GM12878 (cell line): ENCODE measurements at regions not wholly inside any gene's neighbourhood (a gene's known extent, or its start where the extent isn't known, plus 50 kb on each side); places are given as distances from the start of the nearest gene placed in this dataset.
A peak's percentile ranks its signal among the peaks of the same experiment; 100 is the strongest.

Experiments
- ATAC-seq: fragments of 200-7000 bp; cut with Tn5 transposase; 3 replicates; pipeline ENCODE4 v1.9.1; 2020; ENCODE audit warnings: mild to moderate bottlenecking, moderate library complexity
- BruUV-seq: library from RNA; stranded (reverse); fragments of 400-500 nt; replicated peaks from 2 replicates; lab custom pipeline; 2021; lab: Mats Ljungman, UMichigan
- CTCF ChIA-PET: fragments of 300-600 bp; sonication (Branson Sonifier 250); formaldehyde crosslinking; extraction: SDS; loops from one replicate; lab custom pipeline; 2021; ENCODE audit warnings: inconsistent platforms; lab: Yijun Ruan, JAX
- POLR2A ChIA-PET: fragments of 350-600 bp; formaldehyde crosslinking; extraction: SDS; loops from one replicate; lab custom pipeline; 2021; ENCODE audit warnings: inconsistent platforms; lab: Charles Lee
- RAD21 ChIA-PET: fragments of 300-600 bp; sonication (Branson Sonifier 250); formaldehyde crosslinking; loops from one replicate; lab custom pipeline; 2023; ENCODE audit warnings: antibody characterized with exemption; ENCODE audit not compliant: unreplicated experiment; lab: Charles Lee
- SMC1A ChIA-PET: fragments of 300-600 bp; sonication (Branson Sonifier 250); formaldehyde crosslinking; loops from one replicate; lab custom pipeline; 2023; ENCODE audit not compliant: unreplicated experiment, uncharacterized antibody; lab: Charles Lee
- DNase-seq: peaks from one replicate; pipeline ENCODE4 v3.0.0-alpha.2; 2011; ENCODE audit warnings: low read depth, low spot score
- FAIRE-seq: peaks from 3 replicates; lab custom pipeline; 2011; peaks lifted over from hg19 to GRCh38; lab: Jason Lieb, UNC
- H2AFZ ChIP-seq: 2 replicates; pipeline ENCODE4 v1.6.0; 2011; ENCODE audit warnings: low read depth, low read length, control low read depth; ENCODE audit not compliant: control insufficient read depth
- H3K27ac ChIP-seq: 2 replicates; pipeline ENCODE4 v1.5.1; 2011; ENCODE audit warnings: control low read depth; ENCODE audit not compliant: control insufficient read depth, insufficient read depth
- H3K27me3 ChIP-seq, 2 experiments: replicated peaks in 1 of 2; 2 replicates each; pipeline versions ENCODE4 v1.6.0 to v1.6.1; 2011; ENCODE audit warnings: low read length in 1 of 2; ENCODE audit not compliant: control insufficient read depth in 2 of 2, insufficient read depth in 2 of 2
- H3K36me3 ChIP-seq, 2 experiments: 2 replicates each; pipeline ENCODE4 v1.5.1; 2011; ENCODE audit warnings: low read length in 1 of 2; ENCODE audit not compliant: control insufficient read depth in 2 of 2, insufficient read depth in 2 of 2
- H3K4me1 ChIP-seq: 2 replicates; pipeline ENCODE4 v1.6.1; 2011; ENCODE audit warnings: mild to moderate bottlenecking, low read length, moderate library complexity, mixed read lengths; ENCODE audit not compliant: control insufficient read depth, insufficient read depth
- H3K4me2 ChIP-seq: 2 replicates; pipeline ENCODE4 v1.6.0; 2011; ENCODE audit warnings: control low read depth; ENCODE audit not compliant: control insufficient read depth, insufficient read depth
- H3K4me3 ChIP-seq: fragments of 200-600 bp; sonication (generic); 2 replicates; pipeline ENCODE4 v1.5.1; 2016
- H3K79me2 ChIP-seq: 2 replicates; pipeline ENCODE4 v1.6.0; 2011; ENCODE audit warnings: low read length; ENCODE audit not compliant: control insufficient read depth, insufficient read depth
- H3K9ac ChIP-seq: 2 replicates; pipeline ENCODE4 v1.8.0; 2011; ENCODE audit warnings: low read length, control low read depth, mixed read lengths; ENCODE audit not compliant: control insufficient read depth, insufficient read depth
- H3K9me3 ChIP-seq: replicated peaks from 3 replicates; pipeline ENCODE4 v1.5.1; 2011; ENCODE audit warnings: mild to moderate bottlenecking, low read length; ENCODE audit not compliant: control insufficient read depth, insufficient read depth
- H4K20me1 ChIP-seq: 2 replicates; pipeline ENCODE4 v1.6.0; 2011; ENCODE audit not compliant: control insufficient read depth, insufficient read depth
- ATF7 ChIP-seq: fragments of 450-650 bp; IDR thresholded peaks from 2 replicates; pipeline ENCODE4 v1.6.1; 2016; ENCODE audit warnings: low read depth, mild to moderate bottlenecking
- CBFB ChIP-seq: IDR thresholded peaks from 2 replicates; pipeline ENCODE4 v1.6.1; 2016; ENCODE audit warnings: antibody characterized with exemption, low read depth
- CEBPZ ChIP-seq: fragments of 150-350 bp; IDR thresholded peaks from 2 replicates; pipeline ENCODE4 v1.6.1; 2016; ENCODE audit warnings: low read depth, low read length
- EED ChIP-seq: sonication (generic); IDR thresholded peaks from 2 replicates; pipeline ENCODE4 v1.6.1; 2016; ENCODE audit warnings: antibody characterized with exemption, low read depth
- EP300 ChIP-seq, 2 experiments: fragments of 150-350 bp in 1 of 2; IDR thresholded peaks; 2 replicates each; pipeline ENCODE4 v1.6.1; 2011 to 2012; ENCODE audit warnings: low read depth in 2 of 2, low read length in 2 of 2, borderline replicate concordance in 1 of 2, improper control_type of control experiment in 1 of 2, inconsistent platforms in 1 of 2; ENCODE audit not compliant: control insufficient read depth in 1 of 2
- MAX ChIP-seq: IDR thresholded peaks from 2 replicates; pipeline ENCODE4 v1.6.1; 2012; ENCODE audit warnings: low read depth, low read length, improper control_type of control experiment
- MTA2 ChIP-seq: fragments of 450-650 bp; IDR thresholded peaks from 2 replicates; pipeline ENCODE4 v1.6.1; 2016; ENCODE audit warnings: low read depth, mild to moderate bottlenecking, moderate library complexity
- NBN ChIP-seq: fragments of 450-650 bp; IDR thresholded peaks from 2 replicates; pipeline ENCODE4 v1.6.1; 2016
- NRF1 ChIP-seq: conservative IDR thresholded peaks from 2 replicates; pipeline ENCODE4 v1.6.1; 2011; ENCODE audit warnings: mild to moderate bottlenecking, low read depth, low read length, improper control_type of control experiment
- RB1 ChIP-seq: fragments of 450-650 bp; formaldehyde crosslinking; IDR thresholded peaks from 2 replicates; pipeline ENCODE4 v1.6.1; 2017; ENCODE audit warnings: mild to moderate bottlenecking, borderline replicate concordance
- SREBF1 ChIP-seq: IDR thresholded peaks from 2 replicates; pipeline ENCODE4 v1.6.1; 2012; ENCODE audit warnings: mild to moderate bottlenecking, low read length
- SRF ChIP-seq, 2 experiments: IDR thresholded peaks; 2 replicates each; pipeline ENCODE4 v1.6.1; 2011; ENCODE audit warnings: low read depth in 2 of 2, low read length in 2 of 2, mild to moderate bottlenecking in 1 of 2, moderate library complexity in 1 of 2
- TAF1 ChIP-seq: IDR thresholded peaks from 2 replicates; pipeline ENCODE4 v1.6.1; 2011; ENCODE audit warnings: mild to moderate bottlenecking, low read depth, low read length, borderline replicate concordance
- ZNF687 ChIP-seq: fragments of 450-650 bp; IDR thresholded peaks from 2 replicates; pipeline ENCODE4 v1.6.1; 2017; ENCODE audit warnings: mild to moderate bottlenecking, moderate library complexity
- ZZZ3 ChIP-seq: IDR thresholded peaks from 2 replicates; pipeline ENCODE4 v1.6.1; 2011; ENCODE audit warnings: low read depth; ENCODE audit not compliant: control insufficient read depth, insufficient read length
- WGBS: methylation state at CpG from one replicate; pipeline ENCODE4 v1.1.6; 2016; ENCODE audit warnings: low lambda C conversion rate; ENCODE audit not compliant: insufficient replicate concordance, insufficient coverage; ENCODE audit errors: missing lambda C conversion rate; 5-methylcytosine and 5-hydroxymethylcytosine counted together
- in situ Hi-C: fragments of 300-500 bp; cut with MboI; formaldehyde crosslinking; loops from 9 replicates; pipeline ENCODE4 v1.14.3; 2018; ENCODE audit warnings: mixed read lengths
- intact Hi-C: fragments of 100-400 bp; cut with micrococcal nuclease; formaldehyde crosslinking; loops from one replicate; pipeline ENCODE4 v1.14.2; 2022; ENCODE audit not compliant: unreplicated experiment

GRCh38 chr11:115869780-115870431 lies 365.7 kb upstream of the CADM1 start (continued):
- TF ChIP-seq EP300 (IDR thresholded peaks at IDR 0.05; ENCODE audit: borderline replicate concordance in 1 of 2, control insufficient read depth in 1 of 2, low read depth in 2 of 2, low read length in 2 of 2) (peak in 1 of 2 experiments; percentile 24; a peak in 1 of 4 replicates), ATF7 (peak; percentile 68), ZNF687 (no peak), RB1 (peak; percentile 30; the same call in 1 of the 2 replicates)

GRCh38 chr11:115869131-115869530 lies 364.9 kb upstream of the CADM1 start:
- no peaks in the 10 kb centered on the region for H3K79me2 ChIP-seq
- WGBS, result 45% methylated on average over 2 of the region's 2 CpGs
- H4K20me1 ChIP-seq, result no peaks in the 10 kb centered on the region
- FAIRE-seq (no peak), DNase-seq (no peak), ATAC-seq (no peak)
- H3K36me3 ChIP-seq, result no peaks in the 10 kb centered on the region
- TF ChIP-seq SRF (IDR thresholded peaks at IDR 0.05; ENCODE audit: low read depth in 2 of 2, low read length in 2 of 2) (no peak), NBN (no peak), CEBPZ (no peak), ZZZ3 (no peak), TAF1 (no peak), EED (no peak), CBFB (no peak), NRF1 (no peak), SREBF1 (no peak), MTA2 (no peak), MAX (no peak)
- no peak overlapping the region for H3K4me3 ChIP-seq
- SMC1A ChIA-PET, result interaction anchor here (0.9 to 10.2 kb wide), 10 partner anchors 28 to 354 kb away, joined by 3 to 325 read pairs (median 6); no protein-coding TSS in a partner anchor
- H3K9me3 ChIP-seq, result no peaks in the 10 kb centered on the region
- BruUV-seq, result no TSS peak
- intact Hi-C loops, result no loop called here
- POLR2A ChIA-PET, result interaction anchor here (1.0 to 7.5 kb wide), 3 partner anchors 55 to 205 kb away, joined by 3 to 122 read pairs (median 5); no protein-coding TSS in a partner anchor
- no peak overlapping the region for H3K9ac ChIP-seq
- CTCF ChIA-PET, result interaction anchor here (1.1 to 7.3 kb wide), 17 partner anchors 13 to 295 kb away, joined by 3 to 99 read pairs (median 5); no protein-coding TSS in a partner anchor
- no peaks in the 10 kb centered on the region for H3K27me3 ChIP-seq
- in situ Hi-C loops, result no loop called here
- peaks cover 42% of the 10 kb centered on the region for H3K4me1 ChIP-seq
- H3K4me2 ChIP-seq, result no peak overlapping the region
- H2AFZ ChIP-seq, result no peak overlapping the region
- RAD21 ChIA-PET, result interaction anchor here (1.0 to 9.5 kb wide), 10 partner anchors 42 to 279 kb away, joined by 3 to 198 read pairs (median 12); no protein-coding TSS in a partner anchor
- H3K27ac ChIP-seq, result no peak overlapping the region
